ENCODE measurements at regions not wholly inside any gene's neighbourhood (a gene's known extent, or its start where the extent isn't known, plus 50 kb on each side); places are given as distances from the start of the nearest gene placed in this dataset.
"Not testable (repeated sequence)": the region's sequence is repeated elsewhere in the genome, so short reads cannot be mapped to it uniquely, and the experiment has no call there.

GRCh38 chr14:105923520-105924191 is 397.3 kb downstream of the TMEM121 start:
- CTCF ChIA-PET (ENCODE audit: partially characterized antibody); H2BK12ac ChIP-seq (ENCODE audit: low read depth, low read length); H2BK120ac ChIP-seq (replicated peaks; ENCODE audit: low read depth, low read length); H3K4me3 ChIP-seq (ENCODE audit: extremely low read depth in 1 of 4, insufficient read depth in 2 of 4, low read depth in 3 of 4, low read length in 4 of 4); H2BK15ac ChIP-seq (ENCODE audit: low read length); H3K56ac ChIP-seq (replicated peaks; ENCODE audit: insufficient read length, low read depth, low read length); H2BK5ac ChIP-seq (ENCODE audit: low read depth, low read length); H3K36me3 ChIP-seq (ENCODE audit: control insufficient read depth in 2 of 4, insufficient read depth in 4 of 4, low read length in 3 of 4); POLR2A ChIA-PET (ENCODE audit: partially characterized antibody); H3K79me1 ChIP-seq (ENCODE audit: low read depth, low read length); H3K9ac ChIP-seq (replicated peaks in 1 of 4; ENCODE audit: extremely low read depth in 1 of 4, low read depth in 3 of 4, low read length in 3 of 4); H3K14ac ChIP-seq (ENCODE audit: insufficient read length); H4K91ac ChIP-seq (replicated peaks; ENCODE audit: insufficient read length, low read length); H3K23me2 ChIP-seq (ENCODE audit: low read depth, low read length); H4K20me1 ChIP-seq (replicated peaks in 1 of 2; ENCODE audit: control insufficient read depth in 1 of 2, insufficient read depth in 2 of 2, low read length in 2 of 2); H2AFZ ChIP-seq (ENCODE audit: low read length); H4K5ac ChIP-seq (ENCODE audit: insufficient read length, low read depth, low read length); H4K8ac ChIP-seq (ENCODE audit: extremely low read depth, insufficient read depth, low read length); H3K4me2 ChIP-seq (ENCODE audit: insufficient read depth in 1 of 2, low read depth in 2 of 2, low read length in 2 of 2); H3K4ac ChIP-seq (replicated peaks; ENCODE audit: insufficient read length, low read depth, low read length); H3K79me2 ChIP-seq (ENCODE audit: control insufficient read depth in 1 of 2, insufficient read depth in 2 of 2, low read length in 2 of 2); FAIRE-seq; H3K4me1 ChIP-seq (replicated peaks in 1 of 4; ENCODE audit: control insufficient read depth in 3 of 4, insufficient read depth in 4 of 4, low read length in 3 of 4); DNase-seq (ENCODE audit: low read depth in 1 of 2, low spot score in 2 of 2); H3K18ac ChIP-seq (ENCODE audit: extremely low read depth, low read length); H3K23ac ChIP-seq (ENCODE audit: insufficient read length); H2BK20ac ChIP-seq (ENCODE audit: low read length); H3K27me3 ChIP-seq (replicated peaks in 1 of 4; ENCODE audit: control insufficient read depth in 3 of 4, extremely low read depth in 1 of 4, insufficient read depth in 3 of 4, low read length in 3 of 4); H3K27ac ChIP-seq (ENCODE audit: low read depth, low read length); H2AK5ac ChIP-seq (ENCODE audit: low read depth, low read length): not testable (repeated sequence)
- WGBS, 2 experiments (ENCODE audit: extremely low coverage in 1 of 2, insufficient coverage in 1 of 2, insufficient read length in 1 of 2, insufficient replicate concordance in 2 of 2, low coverage in 1 of 2, low lambda C conversion rate in 2 of 2, missing lambda C conversion rate in 1 of 2), result 31% methylated on average over 1 of the region's 1 CpG; no CpG with 5 or more reads in 1 of the 2 experiments
- peaks cover 50 to 92% of the 10 kb centered on the region in 2 experiments for H3K9me3 ChIP-seq (ENCODE audit: insufficient read depth in 2 of 2, low read depth in 1 of 2, low read length in 1 of 2)

Measured in H1 (cell line).